ENCODE measurements at regions not wholly inside any gene's neighbourhood (a gene's known extent, or its start where the extent isn't known, plus 50 kb on each side); places are given as distances from the start of the nearest gene placed in this dataset.

DNA sequence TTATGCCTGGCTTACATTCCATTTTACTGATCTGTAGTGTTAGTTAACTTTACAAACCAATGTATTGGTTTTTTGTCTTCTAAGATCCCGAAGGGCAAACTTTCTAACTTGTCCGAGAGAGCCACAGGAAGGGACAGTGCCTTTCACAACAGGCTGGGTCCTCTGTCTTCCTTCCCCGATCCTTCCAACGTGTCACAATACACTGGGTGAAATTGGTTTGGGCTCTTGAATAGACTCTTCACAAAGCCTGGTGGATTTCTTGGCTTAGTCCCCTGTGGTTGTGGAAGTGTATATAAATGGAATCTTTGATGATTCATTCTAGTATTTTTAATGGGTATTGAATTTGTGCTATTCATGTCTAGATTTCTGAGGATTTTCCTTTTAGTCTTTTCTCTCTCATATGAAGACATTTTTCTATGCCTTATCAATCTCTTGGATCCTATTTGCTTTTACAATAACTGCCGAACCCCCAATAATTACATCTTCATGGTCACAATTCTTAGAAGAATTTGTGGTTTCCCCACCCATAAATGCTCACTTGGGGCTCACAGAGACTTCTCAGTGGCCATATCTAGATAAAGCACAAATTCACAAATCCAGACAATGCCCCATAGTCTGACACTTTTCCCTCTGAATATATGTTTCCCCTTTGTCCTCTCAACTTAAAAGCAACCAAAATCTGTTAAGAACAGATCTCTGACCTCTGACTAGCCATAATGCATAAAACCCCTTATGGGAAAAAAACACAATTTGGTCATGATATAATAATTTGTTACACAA is 107.7 kb downstream of the MTRR start:
- DNase-seq (ENCODE audit: low read depth in 1 of 2, low spot score in 2 of 2): no peak
- 91% methylated on average over 5 of the region's 5 CpGs; no CpG with 5 or more reads in 1 of the 2 experiments for WGBS, 2 experiments (ENCODE audit: extremely low coverage in 1 of 2, insufficient coverage in 1 of 2, insufficient read length in 1 of 2, insufficient replicate concordance in 2 of 2, low coverage in 1 of 2, low lambda C conversion rate in 2 of 2, missing lambda C conversion rate in 1 of 2)
- no peaks in the 10 kb centered on the region for H3K4me1 ChIP-seq (replicated peaks in 1 of 4; ENCODE audit: control insufficient read depth in 3 of 4, insufficient read depth in 4 of 4, low read length in 3 of 4)
- TF ChIP-seq BACH1 (IDR thresholded peaks at IDR 0.05; ENCODE audit: low read length) (no peak), SUZ12 (IDR thresholded peaks at IDR 0.05; ENCODE audit: low read length) (no peak), USF2 (IDR thresholded peaks at IDR 0.05; ENCODE audit: low read length) (no peak)
- TF ChIP-seq, protein P1, sequence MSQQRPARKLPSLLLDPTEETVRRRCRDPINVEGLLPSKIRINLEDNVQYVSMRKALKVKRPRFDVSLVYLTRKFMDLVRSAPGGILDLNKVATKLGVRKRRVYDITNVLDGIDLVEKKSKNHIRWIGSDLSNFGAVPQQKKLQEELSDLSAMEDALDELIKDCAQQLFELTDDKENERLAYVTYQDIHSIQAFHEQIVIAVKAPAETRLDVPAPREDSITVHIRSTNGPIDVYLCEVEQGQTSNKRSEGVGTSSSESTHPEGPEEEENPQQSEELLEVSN (IDR thresholded peaks at IDR 0.05): no peak

More for the DNA sequence above, 107.7 kb downstream of the MTRR start:
- FAIRE-seq: no peak
- Histone ChIP-seq H2BK120ac (replicated peaks; ENCODE audit: low read depth, low read length) (no peak overlapping the region), H4K91ac (replicated peaks; ENCODE audit: insufficient read length, low read length) (no peak overlapping the region), H2BK15ac (ENCODE audit: low read length) (no peak overlapping the region), H3K36me3 (ENCODE audit: control insufficient read depth in 2 of 4, insufficient read depth in 4 of 4, low read length in 3 of 4) (no peaks in the 10 kb centered on the region), H2BK20ac (ENCODE audit: low read length) (no peak overlapping the region), H3K27ac (ENCODE audit: low read depth, low read length) (no peak overlapping the region), H2AK5ac (ENCODE audit: low read depth, low read length) (no peak overlapping the region), H3K56ac (replicated peaks; ENCODE audit: insufficient read length, low read depth, low read length) (no peak overlapping the region), H2AFZ (ENCODE audit: low read length) (no peak overlapping the region), H3K4ac (replicated peaks; ENCODE audit: insufficient read length, low read depth, low read length) (no peak overlapping the region), H3K23me2 (ENCODE audit: low read depth, low read length) (no peaks in the 10 kb centered on the region), H3K27me3 (replicated peaks in 1 of 4; ENCODE audit: control insufficient read depth in 3 of 4, extremely low read depth in 1 of 4, insufficient read depth in 3 of 4, low read length in 3 of 4) (no peaks in the 10 kb centered on the region), H3K18ac (ENCODE audit: extremely low read depth, low read length) (no peak overlapping the region), H2BK12ac (ENCODE audit: low read depth, low read length) (no peak overlapping the region), H3K9me3 (ENCODE audit: insufficient read depth in 2 of 2, low read depth in 1 of 2, low read length in 1 of 2) (no peaks in the 10 kb centered on the region), H4K8ac (ENCODE audit: extremely low read depth, insufficient read depth, low read length) (no peak overlapping the region), H3K23ac (ENCODE audit: insufficient read length) (no peak overlapping the region), H3K9ac (replicated peaks in 1 of 4; ENCODE audit: extremely low read depth in 1 of 4, low read depth in 3 of 4, low read length in 3 of 4) (no peak overlapping the region), H3K14ac (ENCODE audit: insufficient read length) (no peak overlapping the region), H3K79me1 (ENCODE audit: low read depth, low read length) (no peaks in the 10 kb centered on the region), H3K4me2 (ENCODE audit: insufficient read depth in 1 of 2, low read depth in 2 of 2, low read length in 2 of 2) (no peak overlapping the region), H3K4me3 (ENCODE audit: extremely low read depth in 1 of 4, insufficient read depth in 2 of 4, low read depth in 3 of 4, low read length in 4 of 4) (no peak overlapping the region), H3K79me2 (ENCODE audit: control insufficient read depth in 1 of 2, insufficient read depth in 2 of 2, low read length in 2 of 2) (no peaks in the 10 kb centered on the region), H4K5ac (ENCODE audit: insufficient read length, low read depth, low read length) (no peak overlapping the region), H4K20me1 (replicated peaks in 1 of 2; ENCODE audit: control insufficient read depth in 1 of 2, insufficient read depth in 2 of 2, low read length in 2 of 2) (no peaks in the 10 kb centered on the region), H2BK5ac (ENCODE audit: low read depth, low read length) (no peak overlapping the region)
- CTCF ChIA-PET (ENCODE audit: partially characterized antibody): no interaction called here
- POLR2A ChIA-PET (ENCODE audit: partially characterized antibody): no interaction called here

Data from H1 (cell line).